ENCODE measurements at regions not wholly inside any gene's neighbourhood (a gene's known extent, or its start where the extent isn't known, plus 50 kb on each side); places are given as distances from the start of the nearest gene placed in this dataset.
"Not testable (repeated sequence)": the region's sequence is repeated elsewhere in the genome, so short reads cannot be mapped to it uniquely, and the experiment has no call there.

DNA sequence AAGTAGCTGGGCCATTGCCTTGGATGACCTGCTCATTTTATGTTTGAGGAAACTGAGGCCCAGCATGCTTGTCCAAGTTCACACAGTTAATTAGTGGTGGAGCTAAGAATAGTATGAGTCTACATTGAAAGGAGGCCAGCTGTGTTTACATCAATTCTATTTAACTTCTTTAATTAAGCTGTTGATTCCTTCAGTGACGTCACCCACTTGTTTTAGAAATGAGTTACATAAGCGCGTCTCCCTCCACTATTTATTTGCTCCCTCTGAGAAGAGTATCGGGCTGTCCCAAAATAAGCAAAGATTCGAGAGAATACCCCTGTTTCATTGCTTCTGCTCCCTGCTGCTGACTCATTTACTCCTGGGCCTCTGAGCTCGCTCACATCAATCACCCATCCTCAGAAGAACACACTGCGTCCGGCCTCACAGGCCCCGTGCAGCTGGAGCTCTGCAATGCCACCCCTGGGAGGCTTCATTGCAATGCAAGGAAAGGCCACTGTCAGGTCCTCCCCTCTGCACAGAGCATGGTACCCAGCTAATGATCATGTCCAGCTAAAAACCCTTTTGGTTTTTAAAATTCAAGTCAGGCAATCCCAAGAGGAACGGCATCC, 74.8 kb upstream of the BMP2 start:
- no peak for DNase-seq

DNA sequence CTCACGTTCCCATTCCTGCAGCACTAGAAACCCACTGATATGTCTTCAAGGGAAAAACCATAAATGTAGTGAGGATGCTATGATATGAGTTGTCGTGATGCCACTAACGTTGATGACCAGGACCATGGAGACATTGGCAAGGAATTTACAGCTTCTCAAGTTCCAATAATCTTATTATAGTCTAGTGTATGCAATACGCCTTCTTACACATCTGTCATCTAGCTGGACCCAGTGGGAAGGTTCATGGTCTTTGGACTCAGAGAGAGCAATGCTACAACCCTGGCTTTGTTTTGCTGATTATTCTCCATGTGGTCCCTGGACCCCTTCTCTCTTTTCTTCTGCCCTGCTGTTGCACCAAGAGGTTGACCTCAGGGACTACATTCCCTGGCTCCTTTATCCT, 76.0 kb upstream of the BMP2 start:
- DNase-seq: no peak

- no peak for DNase-seq
These were observed 78.0 kb upstream of the BMP2 start for GRCh38 chr20:6689339-6689973.

GRCh38 chr20:6686171-6686570, 81.3 kb upstream of the BMP2 start:
- DNase-seq: no peak

DNA sequence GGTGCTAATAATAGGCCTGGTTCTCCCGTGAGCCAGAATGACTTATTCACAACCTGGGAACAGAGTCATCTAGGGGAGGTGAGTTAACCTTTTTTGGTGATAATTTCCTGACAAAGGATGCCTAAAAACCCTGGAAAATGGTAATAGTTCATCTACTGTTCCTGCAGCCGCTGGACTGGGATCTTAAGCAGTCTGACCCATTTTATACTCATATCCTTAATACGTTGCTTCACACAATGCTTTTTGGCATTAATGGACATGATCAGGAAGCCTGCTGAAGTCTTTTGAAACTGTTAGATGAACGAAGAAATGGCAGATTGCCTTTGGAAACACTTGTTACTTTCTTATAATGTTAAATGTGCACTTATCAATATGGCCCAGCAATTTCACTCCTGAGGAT, 81.9 kb upstream of the BMP2 start:
- DNase-seq: no peak

DNA sequence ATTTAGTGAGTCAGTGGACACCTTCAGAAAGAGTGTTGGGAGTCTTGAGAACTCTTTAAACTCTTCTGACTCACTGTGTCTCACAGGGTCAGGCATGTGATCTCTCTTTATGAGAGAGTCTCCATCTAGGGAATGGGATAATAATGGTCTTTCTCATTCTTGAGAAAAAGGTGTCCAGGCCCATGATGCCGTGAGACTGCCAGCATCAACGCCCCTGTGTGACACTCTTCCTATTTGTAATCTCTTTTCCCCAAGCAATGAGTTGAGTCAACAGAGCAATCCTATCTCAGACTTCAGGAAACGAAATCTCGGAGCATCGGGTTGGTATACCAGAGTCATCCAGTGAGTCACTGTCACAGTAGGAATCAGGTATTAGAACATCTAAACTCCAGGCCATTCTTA, 82.3 kb upstream of the BMP2 start:
- DNase-seq: no peak

GRCh38 chr20:6683021-6683977, 84.2 kb upstream of the BMP2 start:
- no peak for DNase-seq

DNA sequence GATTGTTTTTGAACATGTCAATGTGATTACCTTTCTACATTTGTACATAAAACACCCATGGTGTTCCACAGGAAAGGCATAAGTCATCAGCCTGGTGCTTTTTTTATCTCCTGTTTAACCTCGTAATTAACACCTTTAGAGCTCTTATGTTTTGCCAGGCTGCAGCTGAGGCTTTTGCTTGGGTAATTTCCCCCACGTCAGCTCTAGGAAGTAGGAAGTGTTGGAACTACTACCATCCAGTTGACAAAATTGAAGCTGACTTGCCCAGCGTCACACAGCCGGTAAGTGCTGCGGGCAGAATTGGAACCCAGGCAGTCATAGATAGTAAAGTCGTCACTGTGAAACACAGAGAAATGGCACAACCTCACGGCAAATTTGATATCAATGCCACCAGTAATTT, 86.6 kb upstream of the BMP2 start:
- DNase-seq: no peak

DNA sequence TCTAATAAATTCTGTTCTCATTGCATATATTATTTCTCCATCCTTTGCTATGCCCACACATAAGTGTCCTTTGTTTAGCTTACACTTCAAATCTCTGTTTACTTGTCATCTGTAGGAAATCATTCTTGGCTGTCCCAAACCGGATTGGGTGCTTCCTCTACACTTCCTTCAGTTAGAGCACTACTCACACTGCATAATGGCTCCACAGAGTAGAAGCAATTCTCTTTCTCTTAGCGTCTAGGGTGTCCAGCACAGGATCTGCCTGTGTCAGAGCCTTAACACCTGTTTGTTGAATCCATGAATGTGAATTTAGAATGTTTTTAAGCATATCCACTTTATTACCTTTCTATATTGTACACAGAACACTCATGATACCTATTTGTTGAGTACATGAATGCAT, 87.0 kb upstream of the BMP2 start:
- DNase-seq: no peak

DNA sequence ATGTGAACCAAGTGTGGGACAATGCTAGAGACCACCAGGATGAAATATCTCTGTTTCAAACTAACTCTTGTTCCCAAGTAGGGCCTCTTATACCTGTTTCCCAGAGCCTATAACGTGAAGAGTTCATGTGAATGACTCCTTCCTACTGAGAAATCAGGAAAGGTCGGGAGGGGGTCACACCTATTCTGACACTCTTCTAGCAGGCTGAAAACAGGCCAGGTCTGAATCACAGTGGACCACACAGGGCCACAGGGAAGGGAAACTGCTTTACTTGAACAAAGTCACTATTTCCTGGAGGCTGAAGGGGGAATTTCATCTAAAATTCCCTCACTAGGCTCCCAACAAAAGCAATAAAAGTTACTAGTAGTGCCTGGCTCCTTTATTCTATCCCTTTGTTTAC, 88.4 kb upstream of the BMP2 start:
- no peak for DNase-seq

DNA sequence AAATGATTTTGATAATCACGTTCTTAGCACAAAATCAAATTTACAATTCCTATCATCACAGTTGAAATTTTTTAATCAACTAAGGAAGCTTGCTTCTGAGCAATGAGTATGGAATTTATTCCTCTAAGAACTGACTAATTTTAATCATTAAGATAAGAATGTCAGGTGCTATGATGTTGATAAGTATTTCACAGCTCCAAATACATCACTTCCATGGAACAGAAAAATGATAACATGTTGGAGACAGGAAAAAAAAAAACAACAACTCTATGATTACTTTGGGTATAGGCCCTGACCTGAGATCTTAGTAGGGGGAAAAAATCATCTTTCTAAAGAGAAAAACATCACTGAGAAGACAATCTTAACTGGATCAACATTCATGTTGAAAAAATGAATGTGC, 89.4 kb upstream of the BMP2 start:
- DNase-seq: no peak

GRCh38 chr20:6674831-6675230, 92.7 kb upstream of the BMP2 start:
- no peak for DNase-seq

- DNase-seq: no peak
These were observed 94.4 kb upstream of the BMP2 start for GRCh38 chr20:6673071-6673470.

GRCh38 chr20:6671829-6672228, 95.7 kb upstream of the BMP2 start:
- no peak for DNase-seq

GRCh38 chr20:6668546-6668945, 98.9 kb upstream of the BMP2 start:
- DNase-seq: no peak

DNA sequence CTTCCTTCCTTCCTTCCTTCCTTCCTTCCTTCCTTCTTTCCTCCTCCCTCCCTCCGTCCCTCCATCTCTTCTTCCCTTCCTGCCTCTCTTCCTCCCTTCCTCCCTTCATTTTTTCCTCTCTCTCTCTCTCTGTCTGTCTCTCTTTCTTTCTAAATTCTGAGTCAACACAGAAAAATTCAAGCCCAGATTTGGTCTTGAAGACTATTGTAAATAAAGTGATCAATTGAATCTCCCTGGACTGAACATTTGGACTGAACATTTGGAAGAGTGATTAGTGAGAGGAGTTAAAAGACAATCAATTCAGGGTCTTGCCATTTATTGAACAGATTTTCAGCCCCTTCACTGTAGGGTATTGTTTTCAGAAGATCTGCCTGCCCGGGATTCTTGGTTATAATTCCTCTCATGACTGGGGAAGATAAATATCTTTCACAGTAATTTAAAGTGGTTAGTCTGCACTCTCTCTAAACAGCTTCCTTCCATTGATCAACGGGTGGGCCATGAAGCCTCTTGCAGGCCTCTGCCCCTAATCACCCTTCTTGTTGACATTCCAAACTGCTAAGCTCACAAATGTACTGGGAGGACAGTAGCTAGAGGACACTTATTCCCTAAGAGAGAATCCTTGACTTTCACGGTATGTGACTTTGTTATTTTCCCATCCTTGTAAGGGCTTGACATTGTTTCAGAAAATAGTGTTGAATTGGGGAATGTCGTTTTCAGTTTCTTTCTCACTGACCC, 101.7 kb upstream of the BMP2 start:
- DNase-seq: no peak

GRCh38 chr20:6665161-6665560, 102.3 kb upstream of the BMP2 start:
- no peak for DNase-seq

DNA sequence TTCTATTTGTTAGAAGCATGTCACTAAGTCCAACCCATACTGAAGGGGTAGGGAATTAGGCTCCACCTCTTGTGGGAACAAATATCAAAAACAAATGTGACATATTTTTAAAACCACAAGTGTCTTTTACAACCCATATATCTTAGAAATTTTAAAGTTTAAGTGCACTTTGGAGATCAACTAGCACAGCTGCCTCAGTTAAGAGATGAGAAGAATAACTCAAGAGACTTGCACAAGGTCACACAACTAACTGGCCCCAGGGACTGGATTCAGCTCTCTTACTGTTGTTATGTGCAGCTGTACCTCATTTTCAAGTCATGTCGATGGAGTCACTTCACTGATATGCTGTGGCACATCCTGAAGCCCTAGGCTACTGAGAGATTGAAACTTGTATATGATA, 102.9 kb upstream of the BMP2 start:
- DNase-seq: no peak

- DNase-seq: no peak
These were observed 103.6 kb upstream of the BMP2 start for GRCh38 chr20:6663751-6664388.

GRCh38 chr20:6663104-6663503, 104.4 kb upstream of the BMP2 start:
- no peak for DNase-seq

DNA sequence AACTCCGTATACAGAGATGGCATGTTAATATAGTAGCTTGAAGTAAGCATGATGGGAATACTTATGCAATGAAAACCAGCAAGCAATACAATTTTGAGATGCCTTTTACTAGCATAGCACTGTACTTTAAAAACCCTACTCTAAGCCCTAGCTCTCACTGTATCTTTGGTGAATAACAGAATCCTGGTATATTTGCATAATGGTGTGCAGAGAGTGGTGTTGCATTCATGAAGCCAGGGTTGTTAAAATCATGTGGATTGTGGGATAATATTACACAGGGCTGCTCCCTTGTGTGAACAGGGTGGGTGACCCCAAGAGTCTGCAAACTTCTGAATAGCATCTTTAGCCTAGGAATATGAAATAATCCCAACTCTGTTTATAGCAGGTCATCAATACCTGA, 105.2 kb upstream of the BMP2 start:
- DNase-seq: no peak

DNA sequence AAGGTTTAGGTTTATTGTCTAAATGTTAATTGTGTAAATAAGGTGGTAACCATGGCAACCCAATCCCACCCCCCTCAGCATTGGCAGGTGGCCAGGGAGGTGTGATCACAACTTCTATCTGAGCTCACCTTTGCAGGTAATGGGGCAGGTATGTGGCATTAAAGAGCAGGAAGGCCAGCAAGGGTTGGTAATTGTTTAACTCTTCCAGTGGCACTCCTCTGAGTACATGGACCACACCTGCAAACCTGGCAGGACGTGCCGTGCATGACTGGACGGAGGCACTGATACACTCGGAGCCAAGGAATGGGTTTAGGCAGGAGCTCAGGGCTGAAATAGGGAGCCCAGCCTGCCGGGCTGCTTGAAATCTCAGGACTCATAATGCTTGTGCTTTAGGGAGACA, 107.0 kb upstream of the BMP2 start:
- no peak for DNase-seq

DNA sequence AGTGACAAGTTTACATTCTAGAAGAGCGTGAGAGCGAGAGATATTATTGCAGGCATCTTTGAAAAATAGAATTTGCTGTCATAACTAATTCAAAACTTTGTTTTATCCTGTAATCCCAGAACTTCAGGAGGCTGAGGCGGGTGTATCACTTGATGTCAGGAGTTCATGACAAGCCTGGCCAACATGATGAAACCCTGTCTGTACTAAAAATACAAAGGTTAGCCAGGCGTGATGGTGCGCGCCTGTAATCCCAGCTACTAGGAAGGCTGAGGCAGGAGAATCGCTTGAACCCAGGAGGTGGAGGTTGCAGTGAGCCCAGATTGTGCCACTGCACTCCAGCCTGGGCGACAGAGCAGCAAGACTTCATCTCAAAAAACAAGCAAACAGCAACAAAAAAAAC, 108.6 kb upstream of the BMP2 start:
- not testable (repeated sequence) for DNase-seq
